KMS-11 (cell line): ENCODE measurements at regions not wholly inside any gene's neighbourhood (a gene's known extent, or its start where the extent isn't known, plus 50 kb on each side); places are given as distances from the start of the nearest gene placed in this dataset.
"Not testable (repeated sequence)": the region's sequence is repeated elsewhere in the genome, so short reads cannot be mapped to it uniquely, and the experiment has no call there.

Experiments
- H2AFZ ChIP-seq: fragments of 200-600 bp; sonication (generic); 2 replicates; pipeline ENCODE4 v1.6.1; 2016; ENCODE audit warnings: antibody characterized with exemption, mixed run types, low read depth
- H3K27ac ChIP-seq: fragments of 200-600 bp; sonication (generic); 2 replicates; pipeline ENCODE4 v1.6.1; 2016; ENCODE audit warnings: mild to moderate bottlenecking, mixed run types
- H3K27me3 ChIP-seq: fragments of 200-600 bp; sonication (generic); 2 replicates; pipeline ENCODE4 v1.6.1; 2017; ENCODE audit warnings: mild to moderate bottlenecking, low read depth, mixed run types, moderate library complexity; ENCODE audit not compliant: insufficient read depth
- H3K36me3 ChIP-seq: fragments of 200-600 bp; sonication (generic); 2 replicates; pipeline ENCODE4 v1.6.1; 2017; ENCODE audit warnings: mild to moderate bottlenecking, mixed run types; ENCODE audit not compliant: insufficient read depth
- H3K4me1 ChIP-seq: fragments of 200-600 bp; sonication (generic); 2 replicates; pipeline ENCODE4 v1.6.1; 2016; ENCODE audit warnings: mild to moderate bottlenecking, low read depth, mixed run types; ENCODE audit not compliant: poor library complexity, severe bottlenecking
- H3K4me2 ChIP-seq: fragments of 200-600 bp; sonication (generic); 2 replicates; pipeline ENCODE4 v1.7.0; 2016; ENCODE audit warnings: mild to moderate bottlenecking, mixed run types
- H3K4me3 ChIP-seq: fragments of 200-600 bp; sonication (generic); IDR thresholded peaks from 2 replicates; pipeline ENCODE4 v1.6.1; 2017; ENCODE audit warnings: low read depth, low read length, mixed read lengths; ENCODE audit not compliant: insufficient read depth
- H3K79me2 ChIP-seq: fragments of 200-600 bp; sonication (generic); 2 replicates; pipeline ENCODE4 v1.6.1; 2016; ENCODE audit warnings: low read depth, mixed run types; ENCODE audit not compliant: insufficient read depth
- H3K9ac ChIP-seq: fragments of 200-600 bp; sonication (generic); 2 replicates; pipeline ENCODE4 v1.6.1; 2016; ENCODE audit warnings: mild to moderate bottlenecking, mixed run types
- H4K20me1 ChIP-seq: fragments of 200-600 bp; sonication (generic); 2 replicates; pipeline ENCODE4 v1.6.1; 2016; ENCODE audit warnings: mild to moderate bottlenecking, mixed run types; ENCODE audit not compliant: insufficient read depth
- CTCF ChIP-seq: fragments of 200-600 bp; sonication (generic); conservative IDR thresholded peaks from 2 replicates; pipeline ENCODE4 v1.6.1; 2017; ENCODE audit warnings: low read depth, mild to moderate bottlenecking, antibody characterized with exemption, low read length, moderate library complexity, mixed read lengths

GRCh38 chr15:31439328-31439727 is 112.7 kb downstream of the KLF13 start:
- no peaks in the 10 kb centered on the region for H3K27me3 ChIP-seq
- H3K79me2 ChIP-seq: no peaks in the 10 kb centered on the region
- no peak for TF ChIP-seq CTCF
- H3K27ac ChIP-seq: no peak overlapping the region
- no peaks in the 10 kb centered on the region for H4K20me1 ChIP-seq
- no peak overlapping the region for H3K4me2 ChIP-seq
- H3K9ac ChIP-seq: no peak overlapping the region
- no peak overlapping the region for H3K4me3 ChIP-seq
- H2AFZ ChIP-seq: no peak overlapping the region
- H3K36me3 ChIP-seq: no peaks in the 10 kb centered on the region
- peaks cover 44% of the 10 kb centered on the region for H3K4me1 ChIP-seq

GRCh38 chr15:31440216-31440615 is 113.6 kb downstream of the KLF13 start:
- not testable (repeated sequence) for H3K4me3 ChIP-seq, H3K9ac ChIP-seq, H3K4me2 ChIP-seq

GRCh38 chr15:31440754-31441311 is 114.2 kb downstream of the KLF13 start:
- TF ChIP-seq CTCF: no peak
- Histone ChIP-seq H3K79me2 (no peaks in the 10 kb centered on the region), H2AFZ (no peak overlapping the region), H3K27ac (no peak overlapping the region), H3K4me1 (peaks cover 37% of the 10 kb centered on the region), H3K4me2 (no peak overlapping the region), H4K20me1 (no peaks in the 10 kb centered on the region), H3K36me3 (no peaks in the 10 kb centered on the region), H3K9ac (no peak overlapping the region), H3K4me3 (no peak overlapping the region), H3K27me3 (no peaks in the 10 kb centered on the region)

More at GRCh38 chr15:31440216-31440615, 113.6 kb downstream of the KLF13 start:
- not testable (repeated sequence) for H3K27me3 ChIP-seq, H3K27ac ChIP-seq, H3K36me3 ChIP-seq, H2AFZ ChIP-seq, H4K20me1 ChIP-seq, H3K79me2 ChIP-seq
- peaks cover 43% of the 10 kb centered on the region for H3K4me1 ChIP-seq

GRCh38 chr15:31442226-31442625 is 115.6 kb downstream of the KLF13 start:
- Histone ChIP-seq H4K20me1 (no peaks in the 10 kb centered on the region), H3K4me3 (no peak overlapping the region), H3K9ac (no peak overlapping the region), H3K36me3 (no peaks in the 10 kb centered on the region), H3K27ac (no peak overlapping the region), H3K79me2 (no peaks in the 10 kb centered on the region), H2AFZ (no peak overlapping the region), H3K4me2 (no peak overlapping the region), H3K4me1 (peaks cover 28% of the 10 kb centered on the region), H3K27me3 (no peaks in the 10 kb centered on the region)
- no peak for TF ChIP-seq CTCF

- Histone ChIP-seq H3K4me3 (no peak overlapping the region), H3K27ac (no peak overlapping the region), H3K4me1 (peaks cover 23% of the 10 kb centered on the region), H2AFZ (no peak overlapping the region), H3K36me3 (no peaks in the 10 kb centered on the region), H3K4me2 (no peak overlapping the region), H3K79me2 (no peaks in the 10 kb centered on the region), H4K20me1 (no peaks in the 10 kb centered on the region), H3K27me3 (no peaks in the 10 kb centered on the region), H3K9ac (no peak overlapping the region)
- TF ChIP-seq CTCF: no peak
These were observed 116.1 kb downstream of the KLF13 start for GRCh38 chr15:31442699-31443111.
